ENCODE measurements at regions not wholly inside any gene's neighbourhood (a gene's known extent, or its start where the extent isn't known, plus 50 kb on each side); places are given as distances from the start of the nearest gene placed in this dataset.

DNA sequence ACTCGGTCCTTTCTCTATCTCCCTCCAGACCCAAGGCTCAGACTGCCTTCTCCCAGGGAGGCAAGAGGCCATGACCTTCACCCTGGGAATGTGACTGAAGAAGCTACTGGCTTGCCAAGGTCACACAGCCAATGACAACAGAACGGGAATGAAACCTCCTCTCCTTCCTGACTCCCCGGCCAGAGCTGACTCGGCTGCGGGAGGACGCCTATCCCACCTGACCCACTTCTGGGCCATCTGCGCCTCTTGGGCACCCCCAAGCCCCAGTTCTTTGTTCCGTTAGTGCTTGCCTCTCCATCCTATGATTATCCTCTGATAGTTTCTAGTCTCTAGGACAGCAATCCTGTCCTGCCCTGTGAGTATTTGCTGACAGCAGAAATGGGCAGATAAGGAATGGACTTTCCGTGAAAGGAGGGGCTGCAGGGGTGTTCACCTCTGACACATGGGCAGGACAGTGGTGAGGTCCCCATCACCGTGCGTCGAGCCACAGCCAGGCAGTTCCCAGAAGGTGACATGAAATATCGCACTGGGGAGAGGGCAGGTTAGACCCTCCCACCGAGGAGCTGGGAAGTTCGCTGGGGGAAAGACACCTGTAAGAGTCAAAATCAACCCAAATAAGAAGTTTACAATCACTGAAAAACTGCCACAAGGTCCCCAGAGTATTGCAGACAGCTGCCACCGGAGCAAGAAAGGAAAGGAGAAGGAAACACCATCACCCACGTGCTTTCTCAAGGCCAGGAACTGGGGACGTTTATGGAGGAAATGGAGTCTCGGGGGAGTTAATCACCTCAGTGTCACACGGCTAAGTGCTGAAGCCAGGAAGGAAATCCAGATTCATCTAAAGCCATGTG, 63.0 kb downstream of the INSIG1 start:
- no peak for DNase-seq (ENCODE audit: low read depth)

DNA sequence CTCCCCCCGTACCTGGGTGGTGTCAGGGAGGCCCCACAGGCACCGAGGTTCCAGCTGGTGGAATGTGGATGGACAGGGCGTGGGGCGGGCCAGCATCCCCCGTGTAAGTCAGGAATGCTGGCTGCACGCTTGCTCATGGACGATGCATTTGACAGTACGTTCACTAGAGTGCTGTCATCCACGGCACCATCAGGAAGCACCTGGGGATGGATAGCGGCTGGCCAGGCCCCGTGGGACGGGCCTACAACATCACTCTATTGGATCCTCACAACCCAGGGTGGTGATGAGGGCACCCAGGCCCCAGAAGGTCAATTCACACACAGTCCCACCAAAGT, 63.6 kb downstream of the INSIG1 start:
- DNase-seq (ENCODE audit: low read depth), result no peak

- DNase-seq (ENCODE audit: low read depth), result no peak
Observed at GRCh38 chr7:155361947-155362346, 64.3 kb downstream of the INSIG1 start.

DNA sequence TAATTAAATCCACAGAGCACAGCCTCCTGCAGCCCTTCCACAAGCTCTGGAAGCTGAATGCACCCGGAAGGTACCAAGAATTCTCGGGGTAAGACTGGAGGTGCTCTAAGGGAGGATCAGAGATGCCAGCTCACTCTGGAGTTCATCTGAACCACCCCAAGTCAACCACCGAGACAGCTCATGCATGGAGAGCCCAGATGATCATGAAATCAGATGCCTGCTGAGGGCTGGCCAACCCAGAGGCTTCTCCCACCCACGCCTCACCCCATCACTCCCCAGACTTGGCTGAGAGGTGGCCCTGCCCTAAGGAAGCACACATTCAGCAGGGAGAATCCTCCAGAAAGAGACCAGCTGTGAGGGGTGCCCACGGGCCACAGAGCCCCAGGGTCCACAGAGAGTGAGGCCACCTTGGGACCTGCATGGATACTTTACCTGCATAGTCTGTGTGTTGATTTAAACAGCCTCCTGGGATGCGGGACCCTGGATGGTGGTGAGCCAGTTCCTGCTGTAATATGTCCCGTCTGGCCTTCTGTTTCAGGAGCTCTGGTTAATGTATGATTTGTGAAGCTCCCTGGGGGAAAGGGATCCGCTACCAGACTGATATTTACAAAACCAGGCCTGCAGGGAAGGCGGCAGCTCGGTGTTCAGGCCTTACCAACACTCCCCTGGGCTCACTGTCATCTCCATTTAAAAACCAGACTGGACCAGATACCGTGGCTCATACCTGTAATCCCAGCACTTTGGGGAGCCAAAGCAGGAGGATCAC, 64.9 kb downstream of the INSIG1 start:
- no peak for DNase-seq (ENCODE audit: low read depth)

DNA sequence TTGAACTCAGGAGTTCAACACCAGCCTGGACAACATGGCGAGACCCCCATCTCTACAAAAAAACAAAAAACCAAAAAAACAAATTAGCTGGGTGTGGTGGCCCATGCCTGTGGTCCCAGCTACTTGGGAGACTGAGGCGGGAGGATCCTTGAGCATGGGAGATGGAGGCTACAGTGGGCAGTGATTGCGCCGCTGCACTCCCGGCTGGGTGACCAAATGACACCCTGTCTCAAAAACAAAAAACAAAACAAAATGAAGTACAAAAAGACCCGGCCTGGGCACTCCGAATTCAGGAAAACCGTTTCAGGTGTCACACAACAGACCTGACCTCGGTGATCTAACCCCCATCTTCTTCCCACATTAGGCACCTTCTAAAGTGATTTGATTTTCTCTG, 65.5 kb downstream of the INSIG1 start:
- DNase-seq (ENCODE audit: low read depth), result no peak

DNA sequence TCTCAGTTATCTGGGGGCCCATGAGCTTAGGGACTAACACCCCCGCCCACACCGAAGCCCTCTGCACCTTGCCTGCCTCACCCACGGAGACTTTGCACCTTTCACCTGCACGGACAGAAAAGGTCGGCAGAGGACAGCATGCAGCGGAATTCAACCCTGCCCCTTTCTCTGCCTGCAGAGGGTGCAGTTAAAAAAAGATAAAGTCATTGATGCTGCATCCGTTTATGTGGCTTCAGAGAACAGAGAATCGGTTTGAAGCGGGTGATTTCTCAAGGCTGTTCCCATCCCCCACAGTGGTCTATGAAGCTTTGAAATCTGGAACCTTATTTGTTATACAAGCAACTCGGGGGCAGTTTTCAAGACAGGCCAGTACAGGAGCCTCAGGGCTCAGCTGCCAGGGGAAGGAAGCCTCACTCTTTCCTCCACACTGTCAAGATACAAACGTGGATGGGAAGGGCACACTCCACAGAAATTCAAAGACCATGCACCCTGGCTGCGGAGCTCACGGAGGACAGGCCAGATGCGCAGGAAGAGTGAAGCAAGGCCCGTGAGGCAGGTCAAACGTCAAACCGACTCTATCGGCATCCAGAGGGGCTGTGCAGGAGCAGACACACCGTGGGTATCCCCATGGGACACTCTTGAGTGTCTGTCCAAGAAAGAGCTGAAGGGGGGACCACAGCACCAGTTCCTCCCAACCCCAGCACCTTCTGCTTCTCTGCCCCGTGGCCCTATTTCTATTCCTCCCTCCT, 66.3 kb downstream of the INSIG1 start:
- DNase-seq (ENCODE audit: low read depth), result no peak

DNA sequence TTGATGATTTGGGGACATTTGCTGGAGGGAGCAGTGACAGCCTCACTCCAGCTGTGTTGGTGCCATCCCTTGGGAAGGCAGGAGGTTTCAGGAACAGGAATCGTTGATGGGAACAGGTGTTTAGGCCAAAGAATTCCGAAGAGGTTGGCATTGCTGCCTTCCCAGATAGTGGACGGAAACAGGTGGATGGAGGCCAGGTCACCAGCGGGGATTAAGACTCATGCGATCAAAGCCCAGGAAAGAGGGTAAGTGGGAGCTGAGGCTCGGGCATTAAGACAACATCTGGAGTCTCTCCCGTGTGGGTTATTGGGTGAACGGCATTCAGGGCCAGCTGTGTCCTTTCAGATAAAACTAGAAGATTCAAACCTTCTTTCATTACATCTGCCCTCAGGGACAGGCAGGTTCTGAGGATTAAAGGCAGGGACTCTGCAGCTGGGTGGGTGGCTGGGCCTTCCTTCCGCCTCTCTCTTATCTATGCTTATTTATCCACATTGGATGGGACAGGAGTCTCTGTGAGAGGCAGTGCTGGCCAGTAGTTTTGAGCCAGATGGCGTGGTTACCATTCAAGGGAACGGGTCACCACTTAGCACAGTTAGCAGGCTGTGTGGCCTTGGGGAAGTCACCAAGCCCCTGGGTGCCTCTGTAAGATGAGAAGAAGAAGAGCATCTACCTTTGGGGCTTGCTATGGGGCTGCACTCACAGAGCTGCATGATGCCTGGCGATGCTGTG, 67.6 kb downstream of the INSIG1 start:
- DNase-seq (ENCODE audit: low read depth), result peak; percentile 37

- DNase-seq (ENCODE audit: low read depth), result no peak
Observed at GRCh38 chr7:155368894-155369600, 71.4 kb downstream of the INSIG1 start.

DNA sequence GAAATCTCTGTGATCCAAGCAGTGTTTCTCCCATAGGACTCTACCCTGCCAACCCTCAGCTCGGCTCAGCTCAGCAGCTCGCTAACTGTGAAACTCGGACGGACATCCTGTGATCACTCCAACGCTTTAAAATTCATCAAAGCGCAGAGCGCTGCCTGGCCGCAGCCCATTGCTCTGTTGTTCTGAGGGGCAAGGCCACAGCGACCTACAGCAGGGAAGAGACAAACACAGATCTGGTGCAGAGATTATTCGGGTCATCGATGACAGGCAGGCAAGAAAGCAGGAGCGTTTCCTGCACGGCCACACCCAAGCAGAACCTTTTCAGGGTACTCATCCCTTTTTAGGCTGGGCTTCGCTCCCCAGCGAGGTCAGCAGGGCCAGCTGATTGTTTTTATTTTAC, 72.1 kb downstream of the INSIG1 start:
- DNase-seq (ENCODE audit: low read depth), result no peak

DNA sequence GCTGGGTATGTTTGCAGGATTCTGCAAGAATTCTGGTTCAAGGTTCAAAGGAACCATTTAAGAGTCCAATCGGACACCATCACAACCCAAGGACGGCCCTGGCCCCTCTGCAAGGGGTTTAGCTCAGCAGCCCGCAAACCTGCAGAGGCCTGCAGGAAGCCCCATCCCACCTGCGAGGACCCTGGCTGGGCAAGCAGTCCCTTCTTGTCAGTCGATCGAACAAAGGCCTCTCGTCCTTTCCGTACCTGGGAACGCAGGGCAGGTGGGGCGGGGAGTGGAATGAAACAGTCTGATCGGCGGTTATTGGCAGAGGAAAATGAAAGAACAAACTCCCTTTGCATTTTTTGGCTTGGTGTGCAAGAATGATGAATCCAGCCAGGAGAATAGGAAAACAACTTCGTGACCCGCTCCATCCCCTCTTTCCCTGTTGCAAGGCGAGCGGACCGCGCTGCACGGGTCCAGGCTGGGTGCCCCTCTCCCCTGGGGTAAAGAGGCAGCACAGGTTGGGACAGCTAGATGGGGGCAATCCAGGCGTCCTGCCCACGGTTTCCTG, 73.7 kb downstream of the INSIG1 start:
- no peak for DNase-seq (ENCODE audit: low read depth)

DNA sequence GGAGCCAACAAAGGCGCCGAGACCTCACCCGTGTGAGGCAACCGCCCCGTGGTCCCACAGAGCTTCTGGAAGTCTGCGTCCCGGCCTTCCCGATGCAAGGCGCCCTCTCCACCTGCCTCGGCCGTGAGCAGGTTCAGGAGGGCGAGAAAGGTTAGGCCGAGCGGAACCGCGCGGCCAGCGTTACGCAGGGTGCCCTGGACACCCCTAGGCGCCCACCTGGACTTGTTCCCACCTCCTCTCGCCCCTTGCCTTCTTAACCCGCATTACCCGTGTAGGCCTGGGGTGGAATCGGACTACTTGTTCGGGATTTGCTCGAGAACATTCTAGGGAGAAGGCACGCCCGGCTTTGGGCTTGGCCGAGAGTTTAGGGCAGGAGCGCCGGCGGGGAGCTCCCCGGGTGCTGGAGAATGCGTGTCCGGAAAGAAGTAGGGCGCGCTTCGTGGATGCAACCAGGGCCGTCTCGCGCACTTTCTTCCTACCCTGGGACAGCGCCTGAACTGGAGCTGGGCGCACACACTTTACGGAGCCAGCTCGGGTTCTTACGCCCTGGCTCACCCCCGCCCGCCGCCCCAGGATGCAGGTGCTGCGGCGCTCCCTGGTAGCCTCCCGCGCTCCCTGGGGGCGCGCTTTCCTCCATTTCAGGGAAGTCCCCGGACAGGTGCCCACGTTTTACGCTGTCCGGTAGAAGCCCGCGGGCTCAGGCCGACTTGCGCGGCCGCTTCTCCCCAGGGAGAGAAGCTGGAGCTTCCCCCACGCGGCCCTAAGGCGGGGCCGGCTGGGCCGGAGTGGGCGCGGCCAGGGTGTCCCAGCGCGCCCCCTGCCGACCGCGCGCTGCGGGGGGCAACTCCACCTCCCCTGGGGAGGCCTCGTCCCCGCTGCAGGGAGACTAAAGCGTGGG, 74.5 kb downstream of the INSIG1 start:
- no peak for DNase-seq (ENCODE audit: low read depth)

GRCh38 chr7:155372782-155373358, 75.2 kb downstream of the INSIG1 start:
- no peak for DNase-seq (ENCODE audit: low read depth)

- DNase-seq (ENCODE audit: low read depth), result no peak
Observed at GRCh38 chr7:155373359-155374273, 75.9 kb downstream of the INSIG1 start.

GRCh38 chr7:155374276-155375252, 76.9 kb downstream of the INSIG1 start:
- DNase-seq (ENCODE audit: low read depth), result no peak

DNA sequence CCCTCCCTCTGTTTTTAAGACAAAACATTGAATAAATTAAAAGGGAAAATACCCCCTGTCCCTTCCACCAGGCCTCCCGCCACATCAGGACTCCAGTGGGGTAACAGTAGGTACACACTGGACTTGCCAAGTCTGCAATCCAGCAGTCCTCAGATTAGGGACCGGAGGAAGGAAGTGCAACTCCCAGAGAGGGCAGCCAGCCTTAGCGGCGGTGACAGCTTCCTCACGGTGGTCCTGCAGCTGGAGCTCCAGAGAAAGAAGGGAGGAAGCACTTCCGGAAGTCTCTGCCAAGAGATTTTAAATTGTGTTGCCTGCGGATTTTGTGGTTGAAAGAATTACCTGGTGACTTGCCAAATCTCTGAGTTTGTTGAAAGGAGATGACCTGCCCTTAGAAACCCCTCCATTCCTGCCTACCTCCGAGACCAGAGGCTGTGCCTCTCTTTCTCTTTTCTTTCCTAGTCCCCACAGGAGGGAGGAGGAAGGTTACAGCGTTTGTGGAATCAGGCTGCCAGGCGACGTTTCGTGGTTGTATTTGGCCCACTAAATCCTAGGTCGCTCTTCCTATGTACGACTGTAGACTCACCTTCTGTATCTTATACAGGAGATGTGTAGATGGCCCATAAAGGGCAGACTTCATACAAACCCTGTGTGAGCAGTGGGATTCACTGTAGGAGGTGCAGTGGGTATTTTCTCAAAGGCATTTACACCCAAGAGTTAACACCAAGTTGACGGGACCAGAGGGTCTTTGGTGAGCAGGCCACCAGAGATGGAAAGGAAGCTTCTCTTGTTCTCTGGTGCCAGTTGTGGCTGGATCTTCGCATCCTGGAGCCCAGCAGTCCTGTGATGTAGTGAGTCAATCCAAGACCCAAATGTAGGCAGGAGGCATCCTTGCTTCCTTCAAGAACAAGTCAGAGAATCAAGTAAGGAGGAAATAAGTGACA, 77.9 kb downstream of the INSIG1 start:
- DNase-seq (ENCODE audit: low read depth), result no peak
